ENCODE measurements at regions not wholly inside any gene's neighbourhood (a gene's known extent, or its start where the extent isn't known, plus 50 kb on each side); places are given as distances from the start of the nearest gene placed in this dataset.

GRCh38 chr22:44611880-44612496 is 90.0 kb upstream of the PRR5 start:
- H3K4me1 ChIP-seq (ENCODE audit: insufficient read depth, low read length, poor library complexity, severe bottlenecking), result peaks cover 2% of the 10 kb centered on the region
- H3F3A ChIP-seq (ENCODE audit: low read depth), result no peaks in the 10 kb centered on the region
- no peaks in the 10 kb centered on the region for H4K20me1 ChIP-seq (ENCODE audit: insufficient read depth, low read length, poor library complexity, severe bottlenecking)
- H3K9ac ChIP-seq (ENCODE audit: low read depth, low read length, poor library complexity, severe bottlenecking), result no peak overlapping the region
- H2AFZ ChIP-seq (ENCODE audit: low read length), result no peak overlapping the region
- no peak overlapping the region for H3K4me2 ChIP-seq (ENCODE audit: low read depth, low read length, poor library complexity, severe bottlenecking)
- H3K27me3 ChIP-seq (ENCODE audit: insufficient read depth, low read length, poor library complexity, severe bottlenecking), result no peaks in the 10 kb centered on the region
- no peaks in the 10 kb centered on the region for H3K9me2 ChIP-seq (replicated peaks; ENCODE audit: low read depth, low read length)
- no peaks in the 10 kb centered on the region for H3K36me3 ChIP-seq (ENCODE audit: insufficient read depth, low read length)
- peaks cover 6% of the 10 kb centered on the region; the same call in 1 of the 2 replicates for H3K9me3 ChIP-seq (ENCODE audit: insufficient read depth, low read depth, low read length)
- no peak overlapping the region for H3K4me3 ChIP-seq (ENCODE audit: low read length, poor library complexity, severe bottlenecking)
- TF ChIP-seq EZH2phosphoT487 (IDR thresholded peaks at IDR 0.05; ENCODE audit: borderline replicate concordance), result no peak
- TF ChIP-seq, protein P1, sequence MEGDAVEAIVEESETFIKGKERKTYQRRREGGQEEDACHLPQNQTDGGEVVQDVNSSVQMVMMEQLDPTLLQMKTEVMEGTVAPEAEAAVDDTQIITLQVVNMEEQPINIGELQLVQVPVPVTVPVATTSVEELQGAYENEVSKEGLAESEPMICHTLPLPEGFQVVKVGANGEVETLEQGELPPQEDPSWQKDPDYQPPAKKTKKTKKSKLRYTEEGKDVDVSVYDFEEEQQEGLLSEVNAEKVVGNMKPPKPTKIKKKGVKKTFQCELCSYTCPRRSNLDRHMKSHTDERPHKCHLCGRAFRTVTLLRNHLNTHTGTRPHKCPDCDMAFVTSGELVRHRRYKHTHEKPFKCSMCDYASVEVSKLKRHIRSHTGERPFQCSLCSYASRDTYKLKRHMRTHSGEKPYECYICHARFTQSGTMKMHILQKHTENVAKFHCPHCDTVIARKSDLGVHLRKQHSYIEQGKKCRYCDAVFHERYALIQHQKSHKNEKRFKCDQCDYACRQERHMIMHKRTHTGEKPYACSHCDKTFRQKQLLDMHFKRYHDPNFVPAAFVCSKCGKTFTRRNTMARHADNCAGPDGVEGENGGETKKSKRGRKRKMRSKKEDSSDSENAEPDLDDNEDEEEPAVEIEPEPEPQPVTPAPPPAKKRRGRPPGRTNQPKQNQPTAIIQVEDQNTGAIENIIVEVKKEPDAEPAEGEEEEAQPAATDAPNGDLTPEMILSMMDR (conservative IDR thresholded peaks at IDR 0.05; ENCODE audit: low read length), result no peak
- no peaks in the 10 kb centered on the region for H3K79me2 ChIP-seq (ENCODE audit: insufficient read depth, low read length)

GRCh38 chr22:44610071-44610470 is 91.9 kb upstream of the PRR5 start:
- Histone ChIP-seq H2AFZ (ENCODE audit: low read length) (no peak overlapping the region), H4K20me1 (ENCODE audit: insufficient read depth, low read length, poor library complexity, severe bottlenecking) (no peaks in the 10 kb centered on the region), H3K4me1 (ENCODE audit: insufficient read depth, low read length, poor library complexity, severe bottlenecking) (no peaks in the 10 kb centered on the region), H3K4me3 (ENCODE audit: low read length, poor library complexity, severe bottlenecking) (no peak overlapping the region), H3K79me2 (ENCODE audit: insufficient read depth, low read length) (no peaks in the 10 kb centered on the region), H3K9me3 (ENCODE audit: insufficient read depth, low read depth, low read length) (peaks cover 6% of the 10 kb centered on the region; the same call in 1 of the 2 replicates), H3K9ac (ENCODE audit: low read depth, low read length, poor library complexity, severe bottlenecking) (no peak overlapping the region), H3K27me3 (ENCODE audit: insufficient read depth, low read length, poor library complexity, severe bottlenecking) (no peaks in the 10 kb centered on the region), H3F3A (ENCODE audit: low read depth) (no peaks in the 10 kb centered on the region), H3K4me2 (ENCODE audit: low read depth, low read length, poor library complexity, severe bottlenecking) (no peak overlapping the region), H3K9me2 (replicated peaks; ENCODE audit: low read depth, low read length) (no peaks in the 10 kb centered on the region), H3K36me3 (ENCODE audit: insufficient read depth, low read length) (no peaks in the 10 kb centered on the region)
- TF ChIP-seq EZH2phosphoT487 (IDR thresholded peaks at IDR 0.05; ENCODE audit: borderline replicate concordance), result no peak
- TF ChIP-seq, protein P1 (conservative IDR thresholded peaks at IDR 0.05; ENCODE audit: low read length), result no peak

GRCh38 chr22:44609400-44609988 is 92.5 kb upstream of the PRR5 start:
- no peak for TF ChIP-seq EZH2phosphoT487 (IDR thresholded peaks at IDR 0.05; ENCODE audit: borderline replicate concordance)
- TF ChIP-seq, protein P1 (conservative IDR thresholded peaks at IDR 0.05; ENCODE audit: low read length), result no peak
- Histone ChIP-seq H2AFZ (ENCODE audit: low read length) (no peak overlapping the region), H3K4me3 (ENCODE audit: low read length, poor library complexity, severe bottlenecking) (no peak overlapping the region), H3K9me3 (ENCODE audit: insufficient read depth, low read depth, low read length) (peaks cover 6% of the 10 kb centered on the region; the same call in 1 of the 2 replicates), H3K4me1 (ENCODE audit: insufficient read depth, low read length, poor library complexity, severe bottlenecking) (no peaks in the 10 kb centered on the region), H3K27me3 (ENCODE audit: insufficient read depth, low read length, poor library complexity, severe bottlenecking) (no peaks in the 10 kb centered on the region), H3K9me2 (replicated peaks; ENCODE audit: low read depth, low read length) (no peaks in the 10 kb centered on the region), H3K79me2 (ENCODE audit: insufficient read depth, low read length) (no peaks in the 10 kb centered on the region), H3K4me2 (ENCODE audit: low read depth, low read length, poor library complexity, severe bottlenecking) (no peak overlapping the region), H4K20me1 (ENCODE audit: insufficient read depth, low read length, poor library complexity, severe bottlenecking) (no peaks in the 10 kb centered on the region), H3K9ac (ENCODE audit: low read depth, low read length, poor library complexity, severe bottlenecking) (no peak overlapping the region), H3K36me3 (ENCODE audit: insufficient read depth, low read length) (no peaks in the 10 kb centered on the region), H3F3A (ENCODE audit: low read depth) (no peaks in the 10 kb centered on the region)

Data from Loucy (cell line).